Stimulated activated CD4-positive, alpha-beta T cell treated with anti-CD3 and anti-CD28 coated beads, TNF-alpha, amount 100 ng/mL, for 4 hours (primary cell): ENCODE measurements at regions not wholly inside any gene's neighbourhood (a gene's known extent, or its start where the extent isn't known, plus 50 kb on each side); places are given as distances from the start of the nearest gene placed in this dataset.

ENCODE experiments used
- DNase-seq, 3 experiments: peaks; one replicate each; pipeline ENCODE4 v3.0.0-alpha.2; 2020; ENCODE audit warnings: low read depth in 3 of 3

- DNase-seq: no peak
These were observed 63.4 kb downstream of the PMAIP1 start for GRCh38 chr18:59963229-59963628.

GRCh38 chr18:59961070-59961469 lies 61.3 kb downstream of the PMAIP1 start:
- no peak for DNase-seq

GRCh38 chr18:59960272-59960671 lies 60.5 kb downstream of the PMAIP1 start:
- DNase-seq: no peak

- no peak for DNase-seq
These were observed 59.8 kb downstream of the PMAIP1 start for GRCh38 chr18:59959606-59960005.

- DNase-seq: no peak
These were observed 59.3 kb downstream of the PMAIP1 start for GRCh38 chr18:59959073-59959472.

GRCh38 chr18:59957957-59958356 lies 58.2 kb downstream of the PMAIP1 start:
- DNase-seq: no peak

GRCh38 chr18:59954755-59955156 lies 55.0 kb downstream of the PMAIP1 start:
- no peak for DNase-seq

GRCh38 chr18:59954241-59954640 lies 54.4 kb downstream of the PMAIP1 start:
- no peak for DNase-seq
